ENCODE measurements at regions not wholly inside any gene's neighbourhood (a gene's known extent, or its start where the extent isn't known, plus 50 kb on each side); places are given as distances from the start of the nearest gene placed in this dataset.

- no peak for DNase-seq
- 78 to 88% methylated on average over 5 of the region's 5 CpGs for WGBS, 2 donors
- H3K27ac ChIP-seq: no peak overlapping the region
- no peaks in the 10 kb centered on the region for H3K27me3 ChIP-seq
- no peaks in the 10 kb centered on the region for H3K9me3 ChIP-seq
- no peaks in the 10 kb centered on the region for H3K4me1 ChIP-seq
- intact Hi-C loops (cut with DNase I; ENCODE audit: low total_unique reads): no loop called here
- TF ChIP-seq POLR2A (IDR thresholded peaks at IDR 0.05): no peak
- TF ChIP-seq CTCF (IDR thresholded peaks at IDR 0.05): no peak
- no peaks in the 10 kb centered on the region for H3K36me3 ChIP-seq (ENCODE audit: low read depth, missing control alignments)
- no peak overlapping the region for H3K4me3 ChIP-seq
Measured at GRCh38 chr5:133796186-133796585, 172.2 kb downstream of the C5orf15 start.

GRCh38 chr5:133794771-133795415 is 173.5 kb downstream of the C5orf15 start:
- no peak for DNase-seq
- no peaks in the 10 kb centered on the region for H3K9me3 ChIP-seq
- H3K4me1 ChIP-seq: no peaks in the 10 kb centered on the region
- H3K4me3 ChIP-seq: no peak overlapping the region
- no peak for TF ChIP-seq POLR2A (IDR thresholded peaks at IDR 0.05)
- no peaks in the 10 kb centered on the region for H3K36me3 ChIP-seq (ENCODE audit: low read depth, missing control alignments)
- intact Hi-C loops (cut with DNase I; ENCODE audit: low total_unique reads): no loop called here
- H3K27ac ChIP-seq: no peak overlapping the region
- WGBS, 2 donors: 77 to 86% methylated on average over 2 to 8 of the region's 8 CpGs
- no peaks in the 10 kb centered on the region for H3K27me3 ChIP-seq

GRCh38 chr5:133793756-133794465 is 174.5 kb downstream of the C5orf15 start:
- intact Hi-C loops (cut with DNase I; ENCODE audit: low total_unique reads): no loop called here
- DNase-seq: no peak
- WGBS, 2 donors: 86 to 88% methylated on average over 7 to 8 of the region's 8 CpGs
- Histone ChIP-seq H3K36me3 (ENCODE audit: low read depth, missing control alignments) (no peaks in the 10 kb centered on the region), H3K4me3 (no peak overlapping the region), H3K27me3 (no peaks in the 10 kb centered on the region), H3K9me3 (no peaks in the 10 kb centered on the region), H3K27ac (no peak overlapping the region), H3K4me1 (no peaks in the 10 kb centered on the region)
- TF ChIP-seq CTCF (IDR thresholded peaks at IDR 0.05): no peak
- TF ChIP-seq POLR2A (IDR thresholded peaks at IDR 0.05): no peak

- Histone ChIP-seq H3K36me3 (ENCODE audit: low read depth, missing control alignments) (no peaks in the 10 kb centered on the region), H3K4me1 (no peaks in the 10 kb centered on the region), H3K4me3 (no peak overlapping the region), H3K27ac (no peak overlapping the region), H3K9me3 (no peaks in the 10 kb centered on the region), H3K27me3 (no peaks in the 10 kb centered on the region)
- intact Hi-C loops (cut with DNase I; ENCODE audit: low total_unique reads): no loop called here
- DNase-seq: no peak
- WGBS, 2 donors: 42 to 65% methylated on average over 4 of the region's 4 CpGs
- TF ChIP-seq POLR2A (IDR thresholded peaks at IDR 0.05) (no peak), CTCF (IDR thresholded peaks at IDR 0.05) (no peak)
Measured at GRCh38 chr5:133792655-133793054, 175.8 kb downstream of the C5orf15 start.

GRCh38 chr5:133792024-133792423 is 176.4 kb downstream of the C5orf15 start:
- no peaks in the 10 kb centered on the region for H3K9me3 ChIP-seq
- H3K4me1 ChIP-seq: no peaks in the 10 kb centered on the region
- no peaks in the 10 kb centered on the region for H3K36me3 ChIP-seq (ENCODE audit: low read depth, missing control alignments)
- H3K4me3 ChIP-seq: no peak overlapping the region
- intact Hi-C loops (cut with DNase I; ENCODE audit: low total_unique reads): no loop called here
- H3K27me3 ChIP-seq: no peaks in the 10 kb centered on the region
- DNase-seq: no peak
- no peak overlapping the region for H3K27ac ChIP-seq
- TF ChIP-seq POLR2A (IDR thresholded peaks at IDR 0.05): no peak
- no peak for TF ChIP-seq CTCF (IDR thresholded peaks at IDR 0.05)

Measured in testis (tissue), 2 donors.